ENCODE measurements at regions not wholly inside any gene's neighbourhood (a gene's known extent, or its start where the extent isn't known, plus 50 kb on each side); places are given as distances from the start of the nearest gene placed in this dataset.

GRCh38 chr3:24899901-24900603 is 405.4 kb upstream of the THRB start:
- FAIRE-seq (no peak), DNase-seq (ENCODE audit: low spot score in 2 of 2) (no peak)

DNA sequence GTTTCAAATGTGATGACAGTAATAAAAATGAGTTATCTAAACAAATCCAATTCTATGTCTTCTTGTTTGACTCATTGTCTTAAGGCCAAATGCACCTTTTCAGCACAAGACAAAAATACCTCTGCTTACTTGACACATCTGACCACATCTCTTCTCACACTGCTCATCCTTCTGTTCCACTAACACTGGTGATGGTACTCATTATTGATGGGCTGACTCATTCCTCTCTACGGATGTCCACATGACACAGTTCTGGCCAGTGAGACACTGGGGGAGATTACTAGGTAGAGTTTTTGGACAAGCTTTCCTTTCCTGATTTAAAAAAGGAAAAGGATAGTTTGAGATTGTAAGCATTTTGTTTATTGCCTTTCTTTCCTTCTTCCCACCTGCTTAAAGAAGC is 410.6 kb upstream of the THRB start:
- DNase-seq (ENCODE audit: low spot score in 2 of 2) (no peak), FAIRE-seq (no peak)

DNA sequence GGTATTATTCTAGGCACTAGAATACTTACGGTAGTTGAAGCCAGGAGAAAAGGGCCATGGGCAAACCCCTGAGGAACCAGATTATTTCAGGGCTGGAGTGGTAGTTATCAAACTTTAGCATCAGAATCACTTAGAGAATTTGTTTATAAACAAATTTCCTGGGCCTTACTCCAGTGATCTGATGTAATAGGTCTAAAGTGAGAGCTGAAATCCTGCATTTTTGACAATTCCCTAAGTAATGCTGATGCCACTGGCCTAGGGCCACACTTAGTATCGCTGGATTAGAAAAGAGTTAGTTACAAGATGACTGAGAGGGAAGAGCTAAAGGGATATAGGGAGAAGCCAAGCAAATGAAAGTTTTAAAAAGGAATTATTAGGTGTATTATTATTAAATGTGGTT is 412.5 kb upstream of the THRB start:
- FAIRE-seq (no peak), DNase-seq (ENCODE audit: low spot score in 2 of 2) (no peak)

DNA sequence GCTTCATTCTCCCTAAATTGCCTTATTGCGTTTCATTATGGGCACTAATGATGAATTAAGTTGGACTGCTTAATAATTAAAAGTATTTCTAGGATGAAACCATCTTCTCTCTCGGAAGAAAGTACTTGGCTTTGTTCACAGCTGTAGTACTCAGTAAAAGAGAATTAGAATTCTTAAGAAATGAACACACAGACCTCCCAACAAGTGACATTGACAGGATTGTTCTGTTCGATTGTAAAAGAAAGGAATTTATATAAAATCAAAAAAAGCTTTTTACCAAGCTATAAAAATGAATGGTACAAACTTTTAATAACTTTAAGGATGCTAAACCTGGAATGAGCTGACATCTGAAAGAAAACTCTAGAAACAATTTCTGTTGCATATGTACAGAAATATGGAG is 416.4 kb upstream of the THRB start:
- no peak for FAIRE-seq
- no peak for DNase-seq (ENCODE audit: low spot score in 2 of 2)

DNA sequence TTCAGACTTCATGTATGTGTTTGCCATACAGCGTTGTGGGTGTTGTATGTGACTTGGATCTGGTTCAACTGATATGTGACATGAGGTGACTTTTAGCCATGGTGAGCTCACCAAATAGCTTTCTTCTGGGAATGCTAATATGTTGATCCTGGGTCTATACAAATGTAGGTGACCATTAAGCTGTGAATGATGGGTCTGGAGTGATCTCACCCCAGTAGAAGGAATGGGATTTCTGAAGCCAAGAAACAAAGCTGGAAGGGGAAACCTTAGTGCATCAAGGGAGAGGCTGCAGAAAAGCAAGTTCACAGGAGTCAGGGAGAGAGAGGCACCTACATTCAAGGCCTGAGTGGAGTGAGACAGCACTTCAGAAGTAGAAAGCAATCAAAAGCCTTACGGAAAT is 421.0 kb upstream of the THRB start:
- FAIRE-seq: no peak
- no peak for DNase-seq (ENCODE audit: low spot score in 2 of 2)

GRCh38 chr3:24917908-24918307 is 423.3 kb upstream of the THRB start:
- DNase-seq (ENCODE audit: low spot score in 2 of 2) (no peak), FAIRE-seq (no peak)

GRCh38 chr3:24923570-24923969 is 428.9 kb upstream of the THRB start:
- no peak for FAIRE-seq
- DNase-seq (ENCODE audit: low spot score in 2 of 2): no peak

DNA sequence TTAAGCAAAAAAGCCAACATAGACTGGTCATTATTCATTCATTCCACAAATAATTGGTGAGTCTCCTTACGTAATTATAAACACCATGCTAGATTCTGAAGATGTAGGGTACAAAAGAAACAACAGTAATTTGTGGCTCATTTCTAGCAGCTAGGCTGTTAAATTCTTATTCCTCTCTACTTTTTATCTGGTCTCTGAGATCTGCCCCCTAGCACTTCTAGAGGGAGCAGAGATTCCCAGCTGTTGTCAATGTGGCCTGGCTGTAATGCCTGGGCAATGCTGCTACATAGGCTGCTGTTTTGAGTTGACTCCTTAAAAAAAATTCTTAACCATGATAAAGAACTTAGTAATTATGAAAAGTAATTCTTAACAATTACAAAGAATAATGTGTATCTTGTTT is 434.9 kb upstream of the THRB start:
- FAIRE-seq (no peak), DNase-seq (ENCODE audit: low spot score in 2 of 2) (no peak)

DNA sequence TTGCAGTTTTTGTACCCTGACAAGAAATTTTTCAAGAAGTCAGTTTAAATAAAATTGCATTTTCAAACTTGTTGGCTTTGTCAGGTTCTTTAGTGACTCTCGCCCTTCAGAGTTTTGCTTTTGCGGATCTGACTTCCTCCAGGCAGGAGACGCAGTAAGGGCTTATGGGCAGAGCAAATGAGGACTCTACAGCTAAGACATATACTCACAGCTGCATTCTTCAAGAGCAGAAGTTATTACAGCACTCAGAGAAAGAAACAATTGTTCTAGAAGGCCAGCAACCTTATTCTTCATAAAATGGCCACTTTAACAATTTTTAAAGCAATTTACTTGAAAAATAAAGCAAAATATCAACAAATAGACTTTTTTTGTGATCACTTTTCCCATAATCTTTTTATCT is 438.8 kb upstream of the THRB start:
- no peak for FAIRE-seq

DNA sequence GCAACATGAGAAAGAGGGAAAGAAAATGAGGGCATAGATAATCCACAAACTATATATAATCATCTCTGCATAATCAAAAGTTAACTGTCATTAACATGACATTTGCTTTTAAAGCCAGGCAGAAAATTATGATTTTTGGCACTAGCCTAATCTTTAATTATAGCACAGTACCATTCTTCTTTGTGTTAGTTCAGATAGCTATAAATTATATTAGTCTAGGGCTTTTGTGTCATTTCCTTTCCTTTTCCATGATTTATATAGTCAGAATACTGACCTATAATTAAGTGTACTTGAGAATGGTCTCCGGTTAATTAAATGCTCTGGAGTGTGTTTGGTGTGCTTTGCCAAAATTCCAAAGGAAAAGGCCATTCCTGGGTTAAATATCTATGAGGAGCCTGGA is 441.9 kb upstream of the THRB start:
- FAIRE-seq: no peak
- DNase-seq (ENCODE audit: low spot score in 2 of 2): no peak

More for the DNA sequence above, 438.8 kb upstream of the THRB start:
- DNase-seq (ENCODE audit: low spot score in 2 of 2): no peak

GRCh38 chr3:24937228-24937627 is 442.6 kb upstream of the THRB start:
- no peak for DNase-seq (ENCODE audit: low spot score in 2 of 2)
- no peak for FAIRE-seq

DNA sequence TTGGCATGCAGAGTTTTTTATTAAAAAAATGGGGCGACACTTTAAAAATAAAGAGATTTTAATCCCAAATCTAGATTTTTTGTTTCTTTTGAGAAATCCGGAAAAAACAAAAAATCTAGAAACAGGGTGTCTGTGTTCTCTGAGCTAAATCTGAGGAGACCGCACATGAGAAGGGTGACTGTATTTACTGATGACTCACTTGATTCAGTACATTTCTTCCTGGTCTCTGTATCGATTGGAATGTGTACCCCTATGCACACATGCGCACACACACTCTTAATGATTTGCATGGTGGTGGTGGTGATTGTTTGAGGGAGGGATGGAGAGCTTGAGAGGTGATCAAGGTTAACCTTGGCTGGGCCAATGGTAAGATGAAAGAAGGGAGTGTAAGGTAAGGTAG is 443.1 kb upstream of the THRB start:
- DNase-seq (ENCODE audit: low spot score in 2 of 2): no peak
- FAIRE-seq: no peak

- FAIRE-seq (no peak), DNase-seq (ENCODE audit: low spot score in 2 of 2) (no peak)
These were observed 449.3 kb upstream of the THRB start for GRCh38 chr3:24943961-24944360.

DNA sequence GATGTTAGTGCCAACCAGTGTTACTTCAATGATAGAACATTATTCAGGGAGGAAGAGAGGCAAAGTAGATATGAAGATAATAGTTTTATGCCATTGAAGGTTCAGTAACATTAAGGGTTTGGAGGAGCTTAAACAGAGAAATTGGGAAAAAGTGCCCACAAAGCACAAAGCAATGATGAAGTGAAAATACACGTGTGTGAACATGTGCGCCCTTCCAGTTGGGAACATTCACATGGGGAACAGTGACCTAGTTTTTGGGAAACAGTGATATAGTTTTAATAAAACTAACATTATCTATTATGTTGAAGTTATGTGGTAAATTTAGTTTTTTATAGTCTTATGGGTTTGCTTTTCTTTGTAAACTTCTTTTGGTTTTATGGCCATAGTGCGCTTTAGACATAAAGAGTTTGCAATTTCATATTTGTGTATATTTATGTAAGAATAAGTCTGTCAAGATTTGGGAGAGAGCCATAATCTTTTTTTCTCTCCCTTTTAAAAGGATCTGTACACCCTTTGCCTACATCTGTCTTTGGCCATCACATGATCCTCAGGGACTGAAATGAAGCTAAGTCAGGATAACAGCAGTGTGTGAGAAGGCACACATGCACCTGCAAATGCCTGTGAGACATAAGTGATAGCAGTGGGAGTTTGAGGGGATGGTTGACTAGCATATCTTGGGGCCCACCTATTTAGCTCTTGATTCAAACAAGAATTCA is 450.3 kb upstream of the THRB start:
- FAIRE-seq (no peak), DNase-seq (ENCODE audit: low spot score in 2 of 2) (no peak)

DNA sequence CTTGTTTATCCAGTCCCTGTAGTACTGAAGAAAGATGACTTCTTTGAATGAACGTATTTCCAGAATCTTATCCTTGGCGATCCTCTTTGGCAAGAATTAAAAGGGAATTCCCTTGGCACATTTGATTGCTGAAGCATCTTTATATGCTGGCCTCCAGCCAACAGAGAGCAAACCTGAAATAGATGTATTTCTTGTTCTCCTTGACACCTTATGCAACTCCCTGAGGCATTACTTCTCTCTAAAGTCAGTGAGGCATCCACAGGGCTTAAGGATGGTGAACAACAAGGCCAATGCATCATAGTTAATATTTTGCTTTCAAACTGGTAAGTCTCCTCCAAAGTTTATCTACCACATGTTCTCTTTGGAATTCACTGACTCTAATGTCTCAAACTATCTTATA is 450.9 kb upstream of the THRB start:
- no peak for FAIRE-seq
- DNase-seq (ENCODE audit: low spot score in 2 of 2): no peak

- FAIRE-seq (no peak), DNase-seq (ENCODE audit: low spot score in 2 of 2) (no peak)
These were observed 452.5 kb upstream of the THRB start for GRCh38 chr3:24947103-24947502.

DNA sequence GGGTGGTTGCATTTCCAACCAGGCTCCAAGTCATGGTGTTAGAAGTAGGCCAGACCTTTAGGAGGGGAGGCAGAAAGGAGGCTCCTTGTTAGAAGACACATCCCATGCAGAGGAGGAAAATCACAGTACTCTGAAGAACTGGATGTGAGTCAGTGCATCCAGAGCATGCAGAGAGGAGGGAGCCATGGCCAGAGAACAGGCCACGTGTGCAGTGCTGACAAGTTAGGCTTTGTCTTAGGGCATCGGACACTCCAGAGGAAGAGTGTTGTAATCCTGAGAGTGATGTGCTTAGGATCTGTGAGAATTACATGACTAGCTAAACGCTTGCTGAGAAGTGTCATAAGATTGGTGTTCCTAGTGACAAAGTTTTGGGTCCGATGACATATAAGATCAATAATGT is 456.5 kb upstream of the THRB start:
- DNase-seq (ENCODE audit: low spot score in 2 of 2) (no peak), FAIRE-seq (no peak)

DNA sequence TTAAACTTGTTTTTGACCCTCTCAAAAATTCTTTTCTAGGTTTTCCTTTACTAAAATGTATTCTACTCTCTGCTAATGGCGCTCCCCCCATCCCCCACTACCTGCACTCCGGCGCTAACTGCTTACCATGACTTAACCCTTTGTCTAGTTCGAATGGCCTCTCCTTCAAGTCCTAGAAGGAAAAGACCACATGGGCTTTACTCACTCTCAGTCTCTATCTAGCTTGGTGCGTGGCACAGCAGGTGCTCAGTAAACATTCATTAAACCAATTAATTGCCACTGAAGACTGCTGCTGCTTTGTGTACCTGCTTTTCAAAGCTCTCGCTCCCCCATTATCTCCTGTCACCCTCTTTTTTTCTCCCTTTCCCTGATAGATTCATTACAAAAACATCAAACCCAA is 457.7 kb upstream of the THRB start:
- DNase-seq (ENCODE audit: low spot score in 2 of 2) (no peak), FAIRE-seq (no peak)

- no peak for DNase-seq (ENCODE audit: low spot score in 2 of 2)
- no peak for FAIRE-seq
These were observed 458.6 kb upstream of the THRB start for GRCh38 chr3:24953060-24953771.

GRCh38 chr3:24956613-24957012 is 462.0 kb upstream of the THRB start:
- DNase-seq (ENCODE audit: low spot score in 2 of 2) (no peak), FAIRE-seq (no peak)

DNA sequence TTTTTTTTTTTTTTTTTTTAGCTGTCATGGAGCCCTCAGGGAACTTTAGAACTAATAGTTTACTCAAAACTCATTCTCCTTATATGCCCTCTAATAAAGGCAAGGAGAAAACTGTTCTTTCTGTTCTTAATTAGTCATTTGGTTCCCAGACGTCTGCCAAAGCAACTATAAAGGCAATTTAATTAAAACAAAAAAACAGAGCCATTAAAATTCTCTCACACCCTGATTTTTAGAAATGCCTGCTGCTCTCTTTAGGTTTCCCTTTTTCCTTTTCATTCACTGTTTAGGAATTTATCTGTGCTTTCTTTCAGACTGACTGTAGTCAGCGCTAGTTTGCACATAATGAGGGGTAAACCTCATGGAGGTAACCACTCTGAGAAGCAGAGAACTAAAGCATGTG is 463.6 kb upstream of the THRB start:
- no peak for DNase-seq (ENCODE audit: low spot score in 2 of 2)
- FAIRE-seq: no peak

GRCh38 chr3:24958910-24959447 is 464.3 kb upstream of the THRB start:
- DNase-seq (ENCODE audit: low spot score in 2 of 2) (no peak), FAIRE-seq (no peak)

Data from frontal cortex (tissue), 3 donors.